Fibroblast of lung (primary cell): ENCODE measurements at regions not wholly inside any gene's neighbourhood (a gene's known extent, or its start where the extent isn't known, plus 50 kb on each side); places are given as distances from the start of the nearest gene placed in this dataset.

Experiments used
- DNase-seq, 2 donors: peaks; one replicate each; pipeline versions ENCODE4 v3.0.0 to v3.0.0-alpha.2; 2010; ENCODE audit warnings: low read depth in 2 of 2
- H2AFZ ChIP-seq: 2 replicates; pipeline ENCODE4 v1.5.1; 2012; ENCODE audit warnings: low read length, control low read depth, inconsistent platforms
- H3K27ac ChIP-seq: 2 replicates; pipeline ENCODE4 v1.5.1; 2011; ENCODE audit warnings: low read length, control low read depth; ENCODE audit not compliant: insufficient read depth
- H3K27me3 ChIP-seq: 2 replicates; pipeline ENCODE4 v1.5.1; 2011; ENCODE audit warnings: mild to moderate bottlenecking, low read length; ENCODE audit not compliant: control insufficient read depth, insufficient read depth
- H3K36me3 ChIP-seq: 2 replicates; pipeline ENCODE4 v1.5.1; 2011; ENCODE audit warnings: low read length; ENCODE audit not compliant: control insufficient read depth, insufficient read depth
- H3K4me1 ChIP-seq: 2 replicates; pipeline ENCODE4 v1.5.1; 2011; ENCODE audit warnings: low read length; ENCODE audit not compliant: control insufficient read depth, insufficient read depth; ENCODE audit errors: extremely low read depth
- H3K4me2 ChIP-seq: 2 replicates; pipeline ENCODE4 v1.5.1; 2011; ENCODE audit warnings: low read length, control low read depth; ENCODE audit not compliant: insufficient read depth; ENCODE audit errors: extremely low read depth
- H3K4me3 ChIP-seq, 4 experiments: fragments of 200-600 bp in 1 of 4; sonication (generic) in 1 of 4; replicated peaks in 1 of 4; 2 replicates each; pipeline ENCODE4 v1.5.1; 2011 to 2016; ENCODE audit warnings: low read length in 4 of 4, low read depth in 3 of 4, mild to moderate bottlenecking in 3 of 4, control low read depth in 2 of 4, inconsistent platforms in 1 of 4, mixed read lengths in 1 of 4; ENCODE audit not compliant: insufficient read depth in 1 of 4; ENCODE audit errors: control extremely low read depth in 1 of 4
- H3K79me2 ChIP-seq: 2 replicates; pipeline ENCODE4 v1.5.1; 2012; ENCODE audit warnings: mild to moderate bottlenecking, low read length, inconsistent platforms; ENCODE audit not compliant: control insufficient read depth, insufficient read depth
- H3K9ac ChIP-seq: 2 replicates; pipeline ENCODE4 v1.5.1; 2011; ENCODE audit warnings: mild to moderate bottlenecking, low read length, control low read depth; ENCODE audit not compliant: insufficient read depth
- H3K9me3 ChIP-seq: 2 replicates; pipeline ENCODE4 v1.5.1; 2012; ENCODE audit warnings: low read depth, low read length; ENCODE audit not compliant: control insufficient read depth, insufficient read depth
- H4K20me1 ChIP-seq: 2 replicates; pipeline ENCODE4 v1.5.1; 2011; ENCODE audit warnings: low read length; ENCODE audit not compliant: control insufficient read depth, insufficient read depth; ENCODE audit errors: extremely low read depth
- EZH2 ChIP-seq: IDR thresholded peaks from 2 replicates; pipeline ENCODE4 v1.5.1; 2012; ENCODE audit warnings: low read length, control low read depth, mild to moderate bottlenecking; ENCODE audit errors: missing control alignments
- TF ChIP-seq, protein P1 (sequence below), 2 donors: IDR thresholded peaks in 1 of 2; conservative IDR thresholded peaks in 1 of 2; 1 replicate in 1 of 2; 2 replicates in 1 of 2; pipeline ENCODE4 v1.5.1; 2011 to 2012; ENCODE audit warnings: low read length in 2 of 2, control low read depth in 1 of 2, inconsistent platforms in 1 of 2, low read depth in 1 of 2, mild to moderate bottlenecking in 1 of 2

DNA sequence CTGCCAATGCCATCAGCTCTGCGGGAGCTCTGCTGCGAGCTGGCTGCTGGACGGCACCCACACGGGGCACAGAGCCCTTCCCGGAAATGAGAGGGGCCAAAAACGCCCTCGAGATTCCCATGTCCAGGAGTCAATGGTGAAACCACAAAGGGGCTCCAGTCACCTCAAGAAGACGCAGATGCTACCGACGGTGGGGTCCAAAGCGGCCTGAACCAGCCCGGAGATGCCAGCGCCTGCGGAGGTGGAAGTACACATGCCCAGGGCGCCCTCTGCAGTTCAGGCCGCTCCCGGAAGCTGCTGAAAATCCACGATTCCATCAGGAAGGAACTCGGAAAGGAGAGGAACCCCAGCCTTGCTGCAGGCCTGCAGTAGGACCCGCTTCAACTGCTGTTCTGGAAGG lies 82.4 kb upstream of the SELENOP start:
- H3K4me1 ChIP-seq, result no peaks in the 10 kb centered on the region
- no peaks in the 10 kb centered on the region for H3K9me3 ChIP-seq
- H2AFZ ChIP-seq, result peak overlapping the region; percentile 41
- H3K4me3 ChIP-seq, result no peak overlapping the region
- H3K9ac ChIP-seq, result no peak overlapping the region
- H4K20me1 ChIP-seq, result no peaks in the 10 kb centered on the region
- H3K79me2 ChIP-seq, result no peaks in the 10 kb centered on the region
- H3K36me3 ChIP-seq, result no peaks in the 10 kb centered on the region
- no peak overlapping the region for H3K4me2 ChIP-seq
- no peaks in the 10 kb centered on the region for H3K27me3 ChIP-seq
- no peak for TF ChIP-seq EZH2
- TF ChIP-seq, protein P1, sequence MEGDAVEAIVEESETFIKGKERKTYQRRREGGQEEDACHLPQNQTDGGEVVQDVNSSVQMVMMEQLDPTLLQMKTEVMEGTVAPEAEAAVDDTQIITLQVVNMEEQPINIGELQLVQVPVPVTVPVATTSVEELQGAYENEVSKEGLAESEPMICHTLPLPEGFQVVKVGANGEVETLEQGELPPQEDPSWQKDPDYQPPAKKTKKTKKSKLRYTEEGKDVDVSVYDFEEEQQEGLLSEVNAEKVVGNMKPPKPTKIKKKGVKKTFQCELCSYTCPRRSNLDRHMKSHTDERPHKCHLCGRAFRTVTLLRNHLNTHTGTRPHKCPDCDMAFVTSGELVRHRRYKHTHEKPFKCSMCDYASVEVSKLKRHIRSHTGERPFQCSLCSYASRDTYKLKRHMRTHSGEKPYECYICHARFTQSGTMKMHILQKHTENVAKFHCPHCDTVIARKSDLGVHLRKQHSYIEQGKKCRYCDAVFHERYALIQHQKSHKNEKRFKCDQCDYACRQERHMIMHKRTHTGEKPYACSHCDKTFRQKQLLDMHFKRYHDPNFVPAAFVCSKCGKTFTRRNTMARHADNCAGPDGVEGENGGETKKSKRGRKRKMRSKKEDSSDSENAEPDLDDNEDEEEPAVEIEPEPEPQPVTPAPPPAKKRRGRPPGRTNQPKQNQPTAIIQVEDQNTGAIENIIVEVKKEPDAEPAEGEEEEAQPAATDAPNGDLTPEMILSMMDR (conservative IDR thresholded peaks at IDR 0.05 in 1 of 2, IDR thresholded peaks at IDR 0.05 in 1 of 2; ENCODE audit: low read depth in 1 of 2, low read length in 2 of 2), result peak in 1 of 2 donors; percentile 23
- no peak overlapping the region for H3K27ac ChIP-seq
- no peak for DNase-seq

DNA sequence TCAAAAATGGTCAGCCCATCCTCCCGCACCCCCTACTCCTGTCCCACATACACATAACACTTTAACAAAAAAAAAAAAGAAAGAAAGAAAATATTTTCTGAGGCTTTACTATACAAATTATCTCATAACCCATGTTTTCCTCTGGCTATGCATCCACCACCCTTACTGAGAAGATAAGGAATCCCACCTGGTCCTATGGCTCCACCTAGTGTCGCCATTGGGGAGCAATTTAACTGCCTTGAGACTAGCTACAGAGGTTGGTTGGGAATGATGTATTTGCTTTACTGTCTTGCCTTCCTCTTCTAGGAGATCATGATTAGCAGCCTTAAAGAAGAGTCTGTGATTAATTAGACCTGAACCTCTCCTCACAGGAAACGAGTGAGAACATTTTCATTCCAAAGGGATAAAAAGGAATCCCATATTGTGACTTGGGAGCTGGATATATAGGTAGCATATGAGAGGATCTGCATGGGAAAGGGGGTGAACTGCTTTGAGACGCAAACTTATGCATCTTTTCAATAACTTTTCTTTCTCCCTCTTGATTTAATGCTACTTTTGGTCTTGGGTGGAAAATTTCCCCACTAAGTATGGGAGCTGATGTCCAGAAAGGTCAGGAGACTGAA lies 77.7 kb upstream of the SELENOP start:
- TF ChIP-seq, protein P1 (conservative IDR thresholded peaks at IDR 0.05 in 1 of 2, IDR thresholded peaks at IDR 0.05 in 1 of 2; ENCODE audit: low read depth in 1 of 2, low read length in 2 of 2), result peak; percentile 91 to 98
- no peak for TF ChIP-seq EZH2
- Histone ChIP-seq H3K27ac (no peak overlapping the region), H3K4me2 (no peak overlapping the region), H3K4me3 (no peak overlapping the region), H3K27me3 (peaks cover 4% of the 10 kb centered on the region), H3K9me3 (no peaks in the 10 kb centered on the region), H3K36me3 (no peaks in the 10 kb centered on the region), H3K4me1 (no peaks in the 10 kb centered on the region), H3K79me2 (no peaks in the 10 kb centered on the region), H3K9ac (no peak overlapping the region), H4K20me1 (no peaks in the 10 kb centered on the region), H2AFZ (no peak overlapping the region)
- DNase-seq, result peak; percentile 46 to 86

DNA sequence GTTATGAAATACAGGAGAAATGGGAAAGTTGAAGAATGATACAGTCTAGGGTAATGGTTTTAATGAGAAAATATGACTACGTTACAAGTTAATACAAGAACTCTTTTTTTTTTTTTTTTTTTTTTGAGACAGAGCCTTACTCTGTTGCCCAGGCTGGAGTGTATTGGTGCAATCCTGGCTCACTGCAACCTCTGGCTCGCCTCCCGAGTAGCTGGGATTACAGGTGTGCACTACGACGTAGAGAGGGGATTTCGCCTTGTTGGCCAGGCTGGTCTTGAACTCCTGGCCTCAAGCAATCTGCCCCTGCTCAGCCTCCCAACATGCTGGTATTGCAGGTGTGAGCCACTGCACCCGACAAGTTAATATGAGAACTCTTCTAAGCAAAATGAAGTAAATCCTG lies 77.1 kb upstream of the SELENOP start:
- H3K9me3 ChIP-seq, result no peaks in the 10 kb centered on the region
- H4K20me1 ChIP-seq, result no peaks in the 10 kb centered on the region
- H3K27me3 ChIP-seq, result peaks cover 4% of the 10 kb centered on the region

More for the DNA sequence above, 77.1 kb upstream of the SELENOP start:
- Histone ChIP-seq H3K27ac (no peak overlapping the region), H3K79me2 (no peaks in the 10 kb centered on the region), H3K4me1 (no peaks in the 10 kb centered on the region), H3K36me3 (no peaks in the 10 kb centered on the region), H2AFZ (no peak overlapping the region), H3K9ac (no peak overlapping the region), H3K4me2 (no peak overlapping the region), H3K4me3 (no peak overlapping the region)
- TF ChIP-seq, protein P1 (conservative IDR thresholded peaks at IDR 0.05 in 1 of 2, IDR thresholded peaks at IDR 0.05 in 1 of 2; ENCODE audit: low read depth in 1 of 2, low read length in 2 of 2), result no peak
- TF ChIP-seq EZH2, result no peak
- no peak for DNase-seq
